EH (cell line): ENCODE measurements at regions not wholly inside any gene's neighbourhood (a gene's known extent, or its start where the extent isn't known, plus 50 kb on each side); places are given as distances from the start of the nearest gene placed in this dataset.
A peak's percentile ranks its signal among the peaks of the same experiment; 100 is the strongest.
"Not testable (repeated sequence)": the region's sequence is repeated elsewhere in the genome, so short reads cannot be mapped to it uniquely, and the experiment has no call there.

Experiments
- DNase-seq: peaks from one replicate; pipeline ENCODE4 v3.0.0-alpha.2; 2015; ENCODE audit warnings: low read depth

DNA sequence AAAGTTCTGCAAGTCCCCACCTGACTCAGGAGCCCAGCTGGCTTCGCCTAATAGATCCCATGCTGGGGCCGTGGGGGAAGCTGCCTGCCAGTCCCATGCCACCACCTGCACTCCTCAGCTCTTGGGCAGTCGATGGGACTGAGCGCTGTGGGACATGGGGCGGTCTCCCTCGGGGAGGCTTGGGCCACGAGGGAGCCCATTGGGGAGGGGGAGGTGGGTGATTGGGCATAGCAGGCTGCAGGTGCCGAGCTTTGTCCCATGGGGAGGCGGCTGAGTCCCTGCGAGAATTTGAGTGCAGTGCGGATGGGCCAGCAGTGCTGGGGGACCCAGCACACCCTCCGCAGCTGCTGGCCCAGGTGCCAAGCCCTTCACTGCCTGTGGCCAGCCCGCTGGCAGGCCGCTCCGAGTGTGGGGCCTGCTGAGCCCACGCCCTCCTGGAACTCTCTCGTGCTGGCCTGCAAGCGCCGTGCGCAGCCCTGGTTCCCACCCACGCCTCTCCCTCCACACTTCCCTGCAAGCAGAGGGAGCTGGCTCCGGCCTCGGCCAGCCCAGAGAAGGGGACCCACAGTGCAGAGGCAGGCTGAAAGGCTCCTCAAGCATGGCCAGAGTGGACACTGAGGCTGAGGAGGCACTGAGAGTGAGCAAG lies 467.3 kb downstream of the IRS2 start:
- no peak for DNase-seq

DNA sequence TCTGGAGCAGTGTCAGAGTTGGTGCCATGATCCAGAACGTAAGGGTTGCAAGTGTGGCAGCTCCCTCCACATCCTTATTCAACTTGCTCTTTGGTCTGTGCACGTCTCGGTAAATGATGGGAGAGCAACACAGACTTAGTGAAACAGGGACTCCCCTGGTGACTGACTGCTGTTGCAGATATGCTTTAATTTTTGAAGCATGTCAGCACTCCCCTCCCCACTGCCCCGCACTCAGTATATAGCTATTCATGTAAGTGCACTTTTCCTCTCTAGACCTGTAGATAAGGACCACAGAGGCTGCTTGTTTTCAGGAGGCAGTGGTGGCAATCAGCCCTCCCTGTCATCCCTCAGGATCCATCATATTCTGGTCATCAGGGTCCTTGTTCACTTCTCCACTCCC lies 470.9 kb downstream of the IRS2 start:
- DNase-seq = no peak

- no peak for DNase-seq
These were observed 472.3 kb downstream of the IRS2 start for GRCh38 chr13:109314101-109314500.

DNA sequence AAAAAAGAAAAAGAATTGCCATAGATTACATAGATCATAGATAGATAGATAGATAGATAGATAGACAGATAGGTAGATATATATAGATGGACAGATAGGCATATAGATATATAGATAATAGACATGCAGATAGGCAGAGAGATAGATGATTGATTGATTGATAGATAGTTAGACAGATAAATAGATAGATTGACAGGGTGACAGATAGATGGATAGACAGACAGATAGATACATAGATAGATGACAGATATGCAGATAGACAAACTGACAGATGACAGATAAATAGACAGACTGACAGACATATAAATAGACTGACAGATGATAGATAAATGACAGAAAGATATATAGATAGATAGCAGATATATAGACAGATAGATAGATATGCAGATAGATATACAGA lies 474.0 kb downstream of the IRS2 start:
- DNase-seq = no peak

DNA sequence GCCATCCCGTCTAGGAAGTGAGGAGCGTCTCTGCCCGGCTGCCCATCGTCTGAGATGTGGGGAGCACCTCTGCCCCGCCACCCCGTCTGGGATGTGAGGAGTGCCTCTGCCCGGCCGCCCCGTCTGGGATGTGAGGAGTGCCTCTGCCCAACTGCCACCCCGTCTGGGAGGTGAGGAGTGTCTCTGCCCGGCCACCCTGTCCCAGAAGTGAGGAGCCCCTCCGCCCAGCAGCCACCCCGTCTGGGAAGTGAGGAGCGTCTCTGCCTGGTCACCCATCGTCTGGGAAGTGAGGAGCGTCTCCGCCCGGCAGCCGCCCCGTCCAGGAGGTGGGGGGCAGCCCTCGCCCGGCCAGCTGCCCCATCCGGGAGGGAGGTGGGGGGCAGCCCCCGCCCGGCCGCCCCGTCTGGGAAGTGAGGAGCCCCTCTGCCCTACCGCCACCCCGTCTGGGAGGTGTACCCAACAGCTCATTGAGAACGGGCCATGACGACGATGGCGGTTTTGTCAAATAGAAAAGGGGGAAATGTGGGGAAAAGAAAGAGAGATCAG lies 474.9 kb downstream of the IRS2 start:
- not testable (repeated sequence) for DNase-seq

DNA sequence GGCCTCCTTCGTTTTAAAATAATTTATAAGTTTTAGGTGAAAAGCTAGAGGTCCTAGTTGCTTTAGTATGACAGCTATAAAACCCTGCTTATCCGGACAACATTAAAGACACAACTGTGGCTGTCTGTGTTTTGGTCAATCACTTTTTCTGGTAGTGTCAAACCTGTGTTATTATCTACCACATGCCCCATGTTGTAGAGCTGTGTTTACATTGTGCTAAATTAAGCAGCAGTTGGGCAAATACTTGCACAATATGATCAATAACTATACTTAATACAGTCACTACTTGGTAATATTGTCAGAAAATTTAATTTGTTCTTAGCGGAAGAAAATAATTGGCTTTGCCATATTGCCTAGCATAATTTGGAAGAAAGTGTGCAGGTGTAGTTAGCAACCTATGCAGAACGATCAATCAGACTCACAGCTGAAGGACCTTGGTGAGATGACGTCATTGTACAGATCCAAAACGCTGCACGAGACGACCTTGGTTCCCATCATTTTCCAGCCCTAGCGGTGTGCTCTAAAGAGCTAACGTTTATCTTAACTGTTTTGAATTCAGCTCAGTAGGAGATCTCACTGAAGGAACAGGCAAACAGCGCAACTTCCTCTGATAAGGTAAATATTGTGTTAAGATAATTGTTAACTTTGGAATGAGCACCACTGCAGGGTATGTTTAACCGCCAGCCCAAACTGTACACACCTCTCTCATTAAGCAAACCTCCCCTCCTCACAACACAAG lies 476.6 kb downstream of the IRS2 start:
- no peak for DNase-seq

- DNase-seq = no peak
These were observed 479.4 kb downstream of the IRS2 start for GRCh38 chr13:109307027-109307426.

- no peak for DNase-seq
These were observed 484.7 kb downstream of the IRS2 start for GRCh38 chr13:109301726-109302125.

DNA sequence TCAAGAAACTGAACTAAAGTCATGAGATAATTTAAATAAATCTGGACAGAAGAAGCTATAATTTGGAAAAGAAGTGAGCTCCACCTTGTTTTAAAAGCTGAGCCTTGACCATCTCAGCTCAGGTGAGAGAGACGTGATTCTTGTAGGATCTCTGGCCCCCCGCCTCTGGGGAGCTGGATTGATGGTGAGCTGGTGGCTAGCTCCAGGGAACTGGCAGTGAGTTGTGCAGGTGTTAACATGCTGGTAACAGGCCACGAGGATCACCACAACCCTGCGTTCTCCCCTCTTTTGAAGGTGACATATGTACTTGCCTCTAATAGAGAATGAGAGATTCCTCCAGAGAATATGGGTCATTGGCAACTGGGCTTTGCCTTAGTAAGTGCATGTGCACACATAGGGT lies 485.1 kb downstream of the IRS2 start:
- no peak for DNase-seq

DNA sequence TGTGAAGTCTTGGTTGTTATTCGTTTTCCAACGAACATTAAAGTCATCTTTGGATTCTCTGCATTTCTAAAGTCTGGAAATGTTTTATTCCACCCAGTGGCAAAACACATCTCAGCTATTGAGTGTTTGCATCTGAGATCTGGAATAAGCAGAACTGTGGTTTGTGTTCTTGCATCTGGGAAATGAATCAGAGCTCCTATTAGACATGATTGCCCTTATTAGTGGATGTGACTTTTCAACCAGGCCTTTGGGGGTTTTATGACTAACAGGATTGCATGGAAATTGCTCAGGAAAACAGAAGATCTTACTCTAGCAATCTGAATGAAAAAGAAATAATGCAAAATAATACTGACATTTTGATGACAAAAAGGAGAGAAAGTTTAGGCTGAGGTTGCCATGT lies 488.8 kb downstream of the IRS2 start:
- DNase-seq = peak; percentile 94

DNA sequence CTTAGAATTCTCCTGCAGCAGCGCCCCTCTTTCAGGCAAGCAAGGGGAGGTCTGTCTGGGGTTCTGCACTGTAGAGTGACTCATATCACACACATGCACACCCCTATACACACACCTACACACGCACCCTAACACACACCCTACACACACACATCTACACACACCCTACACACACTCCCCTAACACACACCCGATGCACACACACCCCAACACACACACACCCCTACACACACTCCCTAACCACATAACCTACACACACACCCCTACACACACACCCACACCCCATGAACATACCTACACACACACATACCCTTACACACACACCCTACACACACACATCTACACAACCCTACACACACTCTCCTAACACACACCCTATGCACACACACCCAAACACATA lies 493.2 kb downstream of the IRS2 start:
- DNase-seq = no peak

DNA sequence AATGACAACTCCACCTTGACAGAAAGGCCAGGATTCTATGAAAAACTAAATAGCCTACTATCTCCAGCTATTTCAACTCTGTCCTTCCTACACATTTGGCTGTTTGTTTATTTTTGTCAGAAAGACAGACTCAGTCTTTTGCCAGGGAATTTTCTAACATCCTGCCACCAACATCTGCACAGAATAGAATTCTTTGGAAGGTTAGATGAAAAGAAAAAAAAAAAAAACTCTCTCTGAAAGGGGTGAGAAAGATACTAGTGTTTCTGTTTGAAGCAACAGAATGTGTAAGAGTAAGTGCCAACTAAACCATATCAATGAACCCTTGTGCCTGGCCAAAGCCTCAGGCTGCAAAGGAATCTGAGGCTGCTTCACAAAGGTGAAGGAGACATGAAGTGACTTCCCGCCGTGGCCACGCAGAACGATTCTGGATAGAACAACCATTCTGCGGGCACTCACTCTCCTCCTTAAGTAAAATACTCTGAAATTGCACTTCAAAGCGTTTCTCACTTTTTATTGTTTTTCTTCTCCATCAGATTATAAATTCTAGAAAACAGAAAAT lies 498.2 kb downstream of the IRS2 start:
- peak; percentile 40 for DNase-seq

DNA sequence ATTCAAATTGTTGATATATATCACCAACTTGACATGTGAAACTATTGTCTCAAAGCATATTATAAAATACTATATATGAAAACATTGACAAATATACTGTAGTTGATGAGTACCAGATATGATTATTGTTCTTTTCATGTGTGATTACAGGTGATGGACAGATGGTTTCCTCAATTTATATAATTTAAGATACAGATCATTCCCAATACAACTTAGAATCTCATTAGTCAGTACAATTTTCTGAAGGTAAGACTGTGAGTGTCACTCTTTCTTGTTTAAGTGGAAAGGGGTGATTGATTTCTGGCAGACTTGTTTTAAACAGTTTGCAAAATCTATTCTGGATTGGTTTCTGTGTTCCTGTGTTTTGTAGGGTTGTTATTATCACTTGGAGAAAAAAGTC lies 498.8 kb downstream of the IRS2 start:
- no peak for DNase-seq

GRCh38 chr13:109285586-109285985 lies 500.8 kb downstream of the IRS2 start:
- no peak for DNase-seq

- DNase-seq = no peak
These were observed 504.3 kb downstream of the IRS2 start for GRCh38 chr13:109281903-109282635.

DNA sequence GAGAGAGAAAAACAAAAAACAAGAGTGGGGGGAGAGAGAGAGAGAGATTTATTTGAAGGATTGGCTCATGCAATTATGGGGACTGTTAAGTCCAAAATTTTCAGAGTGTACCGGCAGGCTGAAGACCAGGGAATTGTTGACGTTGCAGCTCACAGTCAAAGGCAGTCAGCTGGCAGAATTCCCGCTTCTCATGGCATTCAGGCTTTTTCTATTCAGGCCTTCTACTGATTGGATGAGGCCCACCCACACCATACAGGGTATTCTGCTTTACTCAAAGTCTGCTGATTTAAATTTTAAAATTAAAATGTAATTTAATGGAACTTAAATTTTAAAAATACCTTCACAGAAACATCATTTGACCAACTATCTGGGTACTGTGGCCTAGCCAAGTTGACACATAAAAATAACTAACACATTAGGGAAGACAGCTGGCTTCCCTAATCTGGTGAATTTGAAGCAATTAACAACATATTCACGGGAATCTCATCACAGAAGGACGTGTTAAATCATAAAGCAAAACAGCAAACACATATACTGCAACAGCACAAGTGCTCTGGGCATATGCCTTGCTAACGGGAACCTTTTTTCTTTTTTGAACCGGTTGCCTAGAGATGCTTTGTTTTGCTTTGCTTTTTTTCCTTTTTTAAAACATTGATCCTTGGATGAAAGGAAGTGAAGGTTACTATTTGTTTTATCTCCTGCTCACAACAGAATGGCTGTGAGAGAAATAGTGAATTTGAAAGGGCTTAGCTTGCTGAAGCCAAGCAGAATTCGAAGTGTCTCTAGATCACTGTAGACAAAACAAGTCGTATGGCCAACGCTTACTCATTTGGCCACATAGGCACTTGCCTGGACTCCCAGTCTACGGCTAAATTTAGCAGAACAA lies 505.1 kb downstream of the IRS2 start:
- DNase-seq = no peak

GRCh38 chr13:109276261-109276660 lies 510.1 kb downstream of the IRS2 start:
- DNase-seq = no peak

GRCh38 chr13:109275852-109276251 lies 510.5 kb downstream of the IRS2 start:
- DNase-seq = no peak

DNA sequence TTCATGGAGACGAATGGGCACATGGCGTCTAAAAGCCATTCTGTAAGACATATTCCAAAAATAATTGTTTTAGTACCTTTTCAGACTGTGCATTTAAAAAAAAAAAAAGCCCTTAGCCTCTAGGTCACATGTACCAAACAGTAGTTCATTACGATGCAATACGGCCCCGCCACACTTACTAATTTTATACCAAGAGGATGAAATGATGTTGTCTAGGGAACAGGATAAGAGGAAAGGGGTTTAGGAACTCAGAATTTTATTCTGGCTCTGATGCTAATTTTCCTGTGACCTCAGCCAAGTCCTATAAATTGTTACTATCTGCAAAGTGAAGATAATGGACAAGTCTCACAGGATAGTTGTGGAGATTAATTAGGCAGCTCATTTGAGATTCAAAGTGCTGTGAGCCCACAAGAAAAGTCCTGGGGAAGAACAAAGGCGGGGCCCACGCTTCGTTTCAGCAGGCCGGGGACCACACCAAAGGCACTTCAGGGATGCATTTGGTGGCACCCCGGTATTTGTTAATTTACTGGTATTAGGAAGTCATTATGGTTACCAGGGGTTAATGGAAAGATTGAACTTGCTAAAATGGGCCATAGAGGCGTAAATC lies 511.1 kb downstream of the IRS2 start:
- DNase-seq = no peak

- peak; percentile 88 for DNase-seq
These were observed 512.1 kb downstream of the IRS2 start for GRCh38 chr13:109274188-109274821.

DNA sequence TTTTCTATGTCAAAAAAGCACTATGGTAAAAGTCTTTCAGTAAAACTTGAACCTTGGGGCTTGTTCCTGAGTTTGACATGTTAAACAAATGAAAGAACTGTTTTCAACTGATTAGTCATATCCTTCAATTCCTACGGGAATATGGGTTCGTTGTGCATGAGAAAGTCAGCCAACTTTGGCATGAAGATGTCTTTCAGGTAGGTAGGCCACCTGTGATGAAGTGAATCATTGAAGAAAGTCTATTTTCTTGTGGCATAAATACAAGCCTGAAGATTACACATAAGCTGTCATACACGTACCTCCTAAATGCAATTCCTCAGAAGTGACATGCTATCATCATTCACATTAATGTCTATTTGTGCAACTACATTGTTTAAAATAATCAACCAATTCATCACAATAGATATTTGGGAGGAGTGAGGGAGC lies 513.0 kb downstream of the IRS2 start:
- peak; percentile 35 for DNase-seq
